H1 (cell line): ENCODE measurements at regions not wholly inside any gene's neighbourhood (a gene's known extent, or its start where the extent isn't known, plus 50 kb on each side); places are given as distances from the start of the nearest gene placed in this dataset.

ENCODE experiments used
- CTCF ChIA-PET: fragments of 300-600 bp; sonication (Branson Sonifier 250); formaldehyde crosslinking; loops from one replicate; lab custom pipeline; 2021; ENCODE audit not compliant: partially characterized antibody; lab: Charles Lee
- POLR2A ChIA-PET: fragments of 300-600 bp; sonication (Branson Sonifier 250); formaldehyde crosslinking; loops from one replicate; lab custom pipeline; 2021; ENCODE audit warnings: inconsistent platforms; ENCODE audit not compliant: partially characterized antibody; lab: Charles Lee
- DNase-seq, 2 experiments: peaks; one replicate each; pipeline versions ENCODE4 v3.0.0 to v3.0.0-alpha.2; 2010 to 2022; ENCODE audit warnings: low spot score in 2 of 2, low read depth in 1 of 2, mixed read lengths in 1 of 2
- FAIRE-seq: peaks from 2 replicates; lab custom pipeline; 2011; peaks lifted over from hg19 to GRCh38; lab: Jason Lieb, UNC
- H2AFZ ChIP-seq: 2 replicates; pipeline ENCODE4 v1.8.1; 2012; ENCODE audit warnings: low read length, inconsistent platforms
- H2AK5ac ChIP-seq: 2 replicates; pipeline ENCODE4 v1.6.1; 2013; ENCODE audit warnings: low read depth, low read length
- H2BK120ac ChIP-seq: replicated peaks from 2 replicates; pipeline ENCODE3; 2013; ENCODE audit warnings: low read depth, low read length, inconsistent platforms
- H2BK12ac ChIP-seq: 2 replicates; pipeline ENCODE4 v1.6.1; 2013; ENCODE audit warnings: low read depth, low read length
- H2BK15ac ChIP-seq: 2 replicates; pipeline ENCODE4 v1.6.1; 2013; ENCODE audit warnings: low read length
- H2BK20ac ChIP-seq: 2 replicates; pipeline ENCODE4 v1.6.1; 2013; ENCODE audit warnings: low read length
- H2BK5ac ChIP-seq: 2 replicates; pipeline ENCODE4 v1.6.1; 2013; ENCODE audit warnings: low read depth, low read length
- H3K14ac ChIP-seq: 2 replicates; pipeline ENCODE4 v1.6.1; 2013; ENCODE audit warnings: inconsistent platforms; ENCODE audit not compliant: insufficient read length
- H3K18ac ChIP-seq: 2 replicates; pipeline ENCODE4 v1.6.1; 2013; ENCODE audit warnings: low read length; ENCODE audit errors: extremely low read depth
- H3K23ac ChIP-seq: 2 replicates; pipeline ENCODE4 v1.6.1; 2013; ENCODE audit warnings: inconsistent platforms; ENCODE audit not compliant: insufficient read length
- H3K23me2 ChIP-seq: 2 replicates; pipeline ENCODE4 v1.6.1; 2013; ENCODE audit warnings: low read depth, low read length
- H3K27ac ChIP-seq: 2 replicates; pipeline ENCODE4 v1.6.1; 2011; ENCODE audit warnings: low read depth, low read length, inconsistent platforms
- H3K27me3 ChIP-seq, 4 experiments: replicated peaks in 1 of 4; 1 replicate in 1 of 4; 2 replicates in 3 of 4; pipeline versions ENCODE4 v1.6.1 to v1.8.1; 2011 to 2013; ENCODE audit warnings: low read length in 3 of 4, mild to moderate bottlenecking in 3 of 4, inconsistent platforms in 2 of 4, mixed read lengths in 2 of 4, moderate library complexity in 1 of 4; ENCODE audit not compliant: control insufficient read depth in 3 of 4, insufficient read depth in 3 of 4; ENCODE audit errors: extremely low read depth in 1 of 4
- H3K36me3 ChIP-seq, 4 experiments: 2 replicates each; pipeline versions ENCODE4 v1.6.1 to v1.8.1; 2011 to 2013; ENCODE audit warnings: mild to moderate bottlenecking in 4 of 4, low read length in 3 of 4, moderate library complexity in 2 of 4, control low read depth in 1 of 4, inconsistent platforms in 1 of 4; ENCODE audit not compliant: insufficient read depth in 4 of 4, control insufficient read depth in 2 of 4
- H3K4ac ChIP-seq: replicated peaks from 2 replicates; pipeline ENCODE3; 2013; ENCODE audit warnings: low read length, low read depth, mixed read lengths, inconsistent platforms; ENCODE audit not compliant: insufficient read length
- H3K4me1 ChIP-seq, 4 experiments: replicated peaks in 1 of 4; 1 replicate in 1 of 4; 2 replicates in 3 of 4; pipeline versions ENCODE4 v1.6.1 to v1.8.1; 2011 to 2013; ENCODE audit warnings: low read length in 3 of 4, inconsistent platforms in 2 of 4, mixed read lengths in 1 of 4; ENCODE audit not compliant: insufficient read depth in 4 of 4, control insufficient read depth in 3 of 4
- H3K4me2 ChIP-seq, 2 experiments: 2 replicates each; pipeline versions ENCODE4 v1.6.1 to v1.8.1; 2011 to 2013; ENCODE audit warnings: low read depth in 2 of 2, low read length in 2 of 2, control low read depth in 1 of 2, inconsistent platforms in 1 of 2, mild to moderate bottlenecking in 1 of 2; ENCODE audit not compliant: insufficient read depth in 1 of 2
- H3K4me3 ChIP-seq, 4 experiments: fragments of 200-600, 300-600 bp in 1 of 4; sonication (generic), shearing (Covaris generic), sonication (Bioruptor Twin) in 1 of 4; 2 replicates each; pipeline versions ENCODE4 v1.5.1 to v1.8.1; 2011 to 2016; ENCODE audit warnings: low read length in 4 of 4, low read depth in 3 of 4, control low read depth in 2 of 4, inconsistent platforms in 2 of 4, mild to moderate bottlenecking in 2 of 4, mixed read lengths in 1 of 4, moderate library complexity in 1 of 4; ENCODE audit not compliant: insufficient read depth in 2 of 4; ENCODE audit errors: extremely low read depth in 1 of 4
- H3K56ac ChIP-seq: replicated peaks from 2 replicates; pipeline ENCODE3; 2013; ENCODE audit warnings: low read depth, mild to moderate bottlenecking, mixed read lengths, low read length, inconsistent platforms; ENCODE audit not compliant: insufficient read length
- H3K79me1 ChIP-seq: 2 replicates; pipeline ENCODE4 v1.6.1; 2013; ENCODE audit warnings: low read depth, low read length, control low read depth
- H3K79me2 ChIP-seq, 2 experiments: 2 replicates each; pipeline versions ENCODE4 v1.6.1 to v1.8.1; 2012 to 2013; ENCODE audit warnings: low read length in 2 of 2, mild to moderate bottlenecking in 2 of 2, inconsistent platforms in 1 of 2; ENCODE audit not compliant: insufficient read depth in 2 of 2, control insufficient read depth in 1 of 2
- H3K9ac ChIP-seq, 4 experiments: replicated peaks in 1 of 4; 1 replicate in 1 of 4; 2 replicates in 3 of 4; pipeline versions ENCODE4 v1.6.1 to v1.8.1; 2011 to 2013; ENCODE audit warnings: low read depth in 3 of 4, low read length in 3 of 4, control low read depth in 2 of 4, mild to moderate bottlenecking in 2 of 4, moderate library complexity in 2 of 4, inconsistent platforms in 1 of 4; ENCODE audit errors: extremely low read depth in 1 of 4
- H3K9me3 ChIP-seq, 2 experiments: 2 replicates each; pipeline versions ENCODE4 v1.6.1 to v1.8.1; 2012 to 2013; ENCODE audit warnings: mild to moderate bottlenecking in 2 of 2, moderate library complexity in 2 of 2, control low read depth in 1 of 2, inconsistent platforms in 1 of 2, low read depth in 1 of 2, low read length in 1 of 2, mixed read lengths in 1 of 2; ENCODE audit not compliant: insufficient read depth in 2 of 2
- H4K20me1 ChIP-seq, 2 experiments: replicated peaks in 1 of 2; 2 replicates each; pipeline versions ENCODE3 to v1.8.1; 2011 to 2013; ENCODE audit warnings: inconsistent platforms in 2 of 2, low read length in 2 of 2, mild to moderate bottlenecking in 1 of 2; ENCODE audit not compliant: insufficient read depth in 2 of 2, control insufficient read depth in 1 of 2
- H4K5ac ChIP-seq: 2 replicates; pipeline ENCODE4 v1.6.1; 2013; ENCODE audit warnings: low read length, low read depth, mixed read lengths, inconsistent platforms; ENCODE audit not compliant: insufficient read length
- H4K8ac ChIP-seq: 2 replicates; pipeline ENCODE4 v1.8.0; 2013; ENCODE audit warnings: mild to moderate bottlenecking, moderate library complexity, low read length, inconsistent platforms; ENCODE audit not compliant: insufficient read depth; ENCODE audit errors: extremely low read depth
- H4K91ac ChIP-seq: replicated peaks from 2 replicates; pipeline ENCODE3; 2013; ENCODE audit warnings: low read length, mixed read lengths, inconsistent platforms; ENCODE audit not compliant: insufficient read length
- GABPA ChIP-seq: IDR thresholded peaks from 2 replicates; pipeline ENCODE4 v1.6.1; 2011; ENCODE audit warnings: mild to moderate bottlenecking, low read length, moderate library complexity, borderline replicate concordance; ENCODE audit not compliant: insufficient read depth
- JUND ChIP-seq: IDR thresholded peaks from 2 replicates; pipeline ENCODE4 v1.6.1; 2011; ENCODE audit warnings: mild to moderate bottlenecking, improper control_type of control experiment, low read length
- KDM5A ChIP-seq: fragments of 200-600 bp; IDR thresholded peaks from 2 replicates; pipeline ENCODE4 v1.7.1; 2012; ENCODE audit warnings: mild to moderate bottlenecking, low read length, inconsistent platforms, mixed read lengths
- MAFK ChIP-seq: IDR thresholded peaks from 2 replicates; pipeline ENCODE4 v1.6.1; 2012; ENCODE audit warnings: low read depth, mild to moderate bottlenecking, improper control_type of control experiment, low read length
- YY1 ChIP-seq: IDR thresholded peaks from 2 replicates; pipeline ENCODE4 v1.6.1; 2011; ENCODE audit warnings: low read depth, mild to moderate bottlenecking, low read length
- WGBS, 2 experiments: shearing (Covaris generic) in 1 of 2; methylation state at CpG; one replicate each; pipeline versions ENCODE4 v1.1.6 to v1.1.7; 2013 to 2015; ENCODE audit warnings: low lambda C conversion rate in 2 of 2, mixed read lengths in 2 of 2, inconsistent platforms in 1 of 2, low coverage in 1 of 2, missing lambda C conversion rate in 1 of 2; ENCODE audit not compliant: insufficient replicate concordance in 2 of 2, insufficient coverage in 1 of 2, insufficient read length in 1 of 2; ENCODE audit errors: extremely low coverage in 1 of 2, missing lambda C conversion rate in 1 of 2; 5-methylcytosine and 5-hydroxymethylcytosine counted together

GRCh38 chr1:187755536-187755935 is 926.8 kb downstream of the PLA2G4A start:
- TF ChIP-seq GABPA (no peak), JUND (no peak), MAFK (no peak), YY1 (no peak), KDM5A (no peak)
- ChIA-PET POLR2A (no interaction called here), CTCF (no interaction called here)
- Histone ChIP-seq H3K23me2 (peaks cover 3% of the 10 kb centered on the region; the same call in 1 of the 2 replicates), H2BK5ac (no peak overlapping the region), H3K23ac (no peak overlapping the region), H2BK120ac (no peak overlapping the region), H3K9ac (no peak overlapping the region), H2BK20ac (no peak overlapping the region), H3K4me3 (no peak overlapping the region), H3K56ac (no peak overlapping the region), H4K91ac (no peak overlapping the region), H3K4me1 (no peaks in the 10 kb centered on the region), H2AK5ac (no peak overlapping the region), H2AFZ (no peak overlapping the region), H2BK12ac (no peak overlapping the region), H3K27ac (no peak overlapping the region), H2BK15ac (no peak overlapping the region), H3K9me3 (no peaks in the 10 kb centered on the region), H4K8ac (no peak overlapping the region), H3K79me2 (no peaks in the 10 kb centered on the region), H3K27me3 (no peaks in the 10 kb centered on the region), H3K4me2 (no peak overlapping the region), H4K5ac (no peak overlapping the region), H3K4ac (no peak overlapping the region), H3K36me3 (no peaks in the 10 kb centered on the region), H4K20me1 (no peaks in the 10 kb centered on the region), H3K14ac (no peak overlapping the region), H3K79me1 (no peaks in the 10 kb centered on the region), H3K18ac (no peak overlapping the region)
- FAIRE-seq (no peak), DNase-seq (no peak)
- 79% methylated on average over 2 of the region's 2 CpGs; no CpG with 5 or more reads in 1 of the 2 experiments for WGBS, 2 experiments
